IMR-90 (cell line): ENCODE measurements at regions not wholly inside any gene's neighbourhood (a gene's known extent, or its start where the extent isn't known, plus 50 kb on each side); places are given as distances from the start of the nearest gene placed in this dataset.

Source experiments
- ATAC-seq: fragments of 200-7000 bp; cut with Tn5 transposase; 2 replicates; pipeline ENCODE4 v1.9.1; 2020; ENCODE audit warnings: low read depth, mild to moderate bottlenecking, moderate library complexity
- BruUV-seq: library from RNA; stranded (reverse); fragments of 400-500 nt; replicated peaks from 2 replicates; lab custom pipeline; 2021; lab: Mats Ljungman, UMichigan
- CTCF ChIA-PET: fragments of 300-600 bp; formaldehyde crosslinking; extraction: SDS; loops from one replicate; lab custom pipeline; 2021; ENCODE audit warnings: antibody characterized with exemption; lab: Yijun Ruan, JAX
- POLR2A ChIA-PET: fragments of 300-600 bp; sonication (Branson Sonifier 250); formaldehyde crosslinking; loops from one replicate; lab custom pipeline; 2022; ENCODE audit warnings: antibody characterized with exemption; ENCODE audit not compliant: unreplicated experiment; lab: Charles Lee
- DNase-seq: peaks from one replicate; pipeline ENCODE4 v3.0.0; 2013
- H2AFZ ChIP-seq: replicated peaks from 2 replicates; pipeline ENCODE3; 2013; ENCODE audit warnings: low read length, mild to moderate bottlenecking; ENCODE audit not compliant: poor library complexity
- H2AK5ac ChIP-seq: 2 replicates; pipeline ENCODE4 v1.6.1; 2013; ENCODE audit warnings: low read depth, low read length, inconsistent platforms
- H2AK9ac ChIP-seq: replicated peaks from 2 replicates; pipeline ENCODE3; 2013; ENCODE audit warnings: mild to moderate bottlenecking, low read depth, low read length, moderate library complexity; ENCODE audit not compliant: poor library complexity
- H2BK120ac ChIP-seq: 2 replicates; pipeline ENCODE4 v1.6.1; 2013; ENCODE audit warnings: low read depth, low read length, inconsistent platforms
- H2BK15ac ChIP-seq: 3 replicates; pipeline ENCODE4 v1.6.1; 2013; ENCODE audit warnings: low read depth, low read length, inconsistent platforms
- H2BK20ac ChIP-seq: 2 replicates; pipeline ENCODE4 v1.6.1; 2013; ENCODE audit warnings: low read depth, mild to moderate bottlenecking, inconsistent platforms, low read length, moderate library complexity
- H2BK5ac ChIP-seq: 2 replicates; pipeline ENCODE4 v1.6.1; 2013; ENCODE audit warnings: mild to moderate bottlenecking, low read depth, low read length, inconsistent platforms; ENCODE audit not compliant: poor library complexity, severe bottlenecking
- H3K14ac ChIP-seq: replicated peaks from 2 replicates; pipeline ENCODE4 v1.6.1; 2013; ENCODE audit warnings: low read depth, low read length, inconsistent platforms
- H3K18ac ChIP-seq: 2 replicates; pipeline ENCODE4 v1.6.1; 2013; ENCODE audit warnings: low read depth, low read length, control low read depth
- H3K23ac ChIP-seq: 2 replicates; pipeline ENCODE4 v1.6.1; 2013; ENCODE audit warnings: low read depth, low read length, inconsistent platforms
- H3K27ac ChIP-seq: 2 replicates; pipeline ENCODE4 v1.5.1; 2013; ENCODE audit warnings: mild to moderate bottlenecking, control low read depth, low read length; ENCODE audit not compliant: insufficient read depth
- H3K27me3 ChIP-seq: 2 replicates; pipeline ENCODE4 v1.6.1; 2013; ENCODE audit warnings: low read length; ENCODE audit not compliant: control insufficient read depth, insufficient read depth
- H3K36me3 ChIP-seq: 2 replicates; pipeline ENCODE4 v1.6.1; 2013; ENCODE audit warnings: low read length, mixed read lengths; ENCODE audit not compliant: control insufficient read depth, insufficient read depth
- H3K4ac ChIP-seq: 2 replicates; pipeline ENCODE4 v1.6.1; 2013; ENCODE audit warnings: low read depth, low read length, inconsistent platforms
- H3K4me1 ChIP-seq: 2 replicates; pipeline ENCODE4 v1.6.1; 2013; ENCODE audit warnings: low read length, mixed read lengths; ENCODE audit not compliant: control insufficient read depth, insufficient read depth
- H3K4me2 ChIP-seq: 2 replicates; pipeline ENCODE4 v1.6.1; 2013; ENCODE audit warnings: low read depth, mild to moderate bottlenecking, control low read depth, low read length, moderate library complexity
- H3K4me3 ChIP-seq: 2 replicates; pipeline ENCODE4 v1.5.1; 2013; ENCODE audit warnings: low read depth, mild to moderate bottlenecking, control low read depth, low read length, moderate library complexity; ENCODE audit not compliant: insufficient read depth
- H3K56ac ChIP-seq: 2 replicates; pipeline ENCODE4 v1.6.1; 2013; ENCODE audit warnings: low read length, inconsistent platforms; ENCODE audit not compliant: insufficient read depth; ENCODE audit errors: extremely low read depth
- H3K79me1 ChIP-seq, 2 experiments: 2 replicates each; pipeline ENCODE4 v1.6.1; 2013; ENCODE audit warnings: low read length in 2 of 2, inconsistent platforms in 1 of 2, low read depth in 1 of 2
- H3K9ac ChIP-seq: 2 replicates; pipeline ENCODE4 v1.6.1; 2013; ENCODE audit warnings: low read depth, low read length, control low read depth
- H3K9me1 ChIP-seq: 2 replicates; pipeline ENCODE4 v1.6.1; 2013; ENCODE audit warnings: low read length, inconsistent platforms; ENCODE audit not compliant: insufficient read depth
- H3K9me3 ChIP-seq: 2 replicates; pipeline ENCODE4 v1.6.1; 2013; ENCODE audit warnings: low read length; ENCODE audit not compliant: control insufficient read depth, insufficient read depth
- H4K20me1 ChIP-seq: 2 replicates; pipeline ENCODE4 v1.6.1; 2013; ENCODE audit warnings: low read length, inconsistent platforms; ENCODE audit not compliant: insufficient read depth
- H4K5ac ChIP-seq: 2 replicates; pipeline ENCODE4 v1.6.1; 2013; ENCODE audit warnings: mild to moderate bottlenecking, low read depth, low read length, control low read depth
- H4K8ac ChIP-seq, 2 experiments: 2 replicates each; pipeline ENCODE4 v1.6.1; 2013; ENCODE audit warnings: low read depth in 2 of 2, low read length in 2 of 2, control low read depth in 1 of 2, inconsistent platforms in 1 of 2
- H4K91ac ChIP-seq: 2 replicates; pipeline ENCODE4 v1.6.1; 2013; ENCODE audit warnings: low read depth, low read length, inconsistent platforms; ENCODE audit not compliant: insufficient read depth
- BHLHE40 ChIP-seq: fragments of 150-350 bp; IDR thresholded peaks from 2 replicates; pipeline ENCODE4 v1.6.1; 2016; ENCODE audit warnings: mild to moderate bottlenecking, low read depth, low read length
- CEBPB ChIP-seq: IDR thresholded peaks from 2 replicates; pipeline ENCODE4 v1.6.1; 2012; ENCODE audit warnings: low read depth, low read length, improper control_type of control experiment
- CHD1 ChIP-seq: IDR thresholded peaks from 2 replicates; pipeline ENCODE4 v1.6.1; 2012; ENCODE audit warnings: low read depth, low read length, improper control_type of control experiment
- CTCF ChIP-seq: conservative IDR thresholded peaks from 2 replicates; pipeline ENCODE4 v1.5.1; 2012; ENCODE audit warnings: mild to moderate bottlenecking, low read depth, low read length, improper control_type of control experiment
- FOS ChIP-seq: fragments of 150-350 bp; IDR thresholded peaks from 2 replicates; pipeline ENCODE4 v1.6.1; 2016; ENCODE audit warnings: low read depth, low read length
- MAFK ChIP-seq: IDR thresholded peaks from 2 replicates; pipeline ENCODE4 v1.6.1; 2012; ENCODE audit warnings: low read depth, low read length, improper control_type of control experiment
- MAZ ChIP-seq: IDR thresholded peaks from 2 replicates; pipeline ENCODE4 v1.6.1; 2012; ENCODE audit warnings: low read depth, mild to moderate bottlenecking, low read length, improper control_type of control experiment, moderate library complexity, borderline replicate concordance
- MXI1 ChIP-seq: IDR thresholded peaks from 2 replicates; pipeline ENCODE4 v1.6.1; 2012; ENCODE audit warnings: low read depth, mild to moderate bottlenecking, low read length, moderate library complexity, borderline replicate concordance
- POLR2A ChIP-seq: IDR thresholded peaks from 2 replicates; pipeline ENCODE4 v1.6.1; 2012; ENCODE audit warnings: mild to moderate bottlenecking, low read depth, low read length
- RAD21 ChIP-seq: IDR thresholded peaks from 2 replicates; pipeline ENCODE4 v1.6.1; 2012; ENCODE audit warnings: low read length, improper control_type of control experiment
- RFX5 ChIP-seq: IDR thresholded peaks from 2 replicates; pipeline ENCODE4 v1.8.0; 2012; ENCODE audit warnings: low read depth, mild to moderate bottlenecking, low read length, moderate library complexity
- SMC3 ChIP-seq: fragments of 150-350 bp; IDR thresholded peaks from 2 replicates; pipeline ENCODE4 v1.6.1; 2016; ENCODE audit warnings: low read depth, mild to moderate bottlenecking, antibody characterized with exemption, low read length, moderate library complexity
- WGBS, 2 experiments: methylation state at CpG; one replicate each; pipeline versions ENCODE4 v1.1.5 to v1.1.7; 2013; ENCODE audit warnings: missing lambda C conversion rate in 2 of 2; ENCODE audit not compliant: insufficient read length in 1 of 2; ENCODE audit errors: extremely low coverage in 2 of 2; 5-methylcytosine and 5-hydroxymethylcytosine counted together
- dilution Hi-C: fragments of 300-500 bp; cut with HindIII; formaldehyde crosslinking; loops from one replicate; pipeline ENCODE4 v1.14.3; 2018; ENCODE audit warnings: low sequenced_read_pairs; ENCODE audit not compliant: unreplicated experiment
- in situ Hi-C: fragments of 300-500 bp; cut with MboI; formaldehyde crosslinking; loops from 3 replicates; pipeline ENCODE4 v1.14.3; 2019; ENCODE audit warnings: low sequenced_read_pairs, inconsistent platforms, mixed read lengths
- intact Hi-C: fragments of 100-400 bp; cut with micrococcal nuclease; formaldehyde crosslinking; loops from 2 replicates; pipeline ENCODE4 v1.10.0; 2022

- H3K9me1 ChIP-seq: no peaks in the 10 kb centered on the region
- in situ Hi-C loops: no loop called here
Measured at GRCh38 chr3:144164352-144164751, 192.7 kb downstream of the DIPK2A start.

More at GRCh38 chr3:144164352-144164751, 192.7 kb downstream of the DIPK2A start:
- ATAC-seq (no peak), DNase-seq (no peak)
- dilution Hi-C loops (no loop called here), intact Hi-C loops (loop anchor here (10.0 kb wide), 1 partner anchor 610 kb away; no protein-coding TSS in a partner anchor)
- H3K14ac ChIP-seq: no peak overlapping the region
- no peak overlapping the region for H2BK5ac ChIP-seq
- H2AK9ac ChIP-seq: no peak overlapping the region
- H4K91ac ChIP-seq: no peak overlapping the region
- H3K27me3 ChIP-seq: no peaks in the 10 kb centered on the region
- H3K9ac ChIP-seq: no peak overlapping the region
- H3K56ac ChIP-seq: no peak overlapping the region
- H3K4me2 ChIP-seq: no peak overlapping the region
- H4K5ac ChIP-seq: no peak overlapping the region
- ChIA-PET CTCF (interaction anchor here (0.7 kb wide), 1 partner anchor 964 kb away, joined by 3 read pairs; no protein-coding TSS in a partner anchor), POLR2A (no interaction called here)
- TF ChIP-seq SMC3: no peak
- TF ChIP-seq CEBPB: no peak
- no peak for TF ChIP-seq RAD21
- no peak for TF ChIP-seq MAFK
- TF ChIP-seq RFX5: no peak
- TF ChIP-seq POLR2A: no peak
- TF ChIP-seq MAZ: no peak
- no peak for TF ChIP-seq FOS
- TF ChIP-seq BHLHE40: no peak
- TF ChIP-seq CTCF: no peak
- no peak for TF ChIP-seq CHD1
- TF ChIP-seq MXI1: no peak
- no peaks in the 10 kb centered on the region for H4K20me1 ChIP-seq
- H3K23ac ChIP-seq: no peak overlapping the region
- no peak overlapping the region for H2AK5ac ChIP-seq
- no peaks in the 10 kb centered on the region for H3K79me1 ChIP-seq
- H3K4me1 ChIP-seq: no peaks in the 10 kb centered on the region
- no peaks in the 10 kb centered on the region for H3K9me3 ChIP-seq
- H4K8ac ChIP-seq: no peak overlapping the region
- H2BK20ac ChIP-seq: no peak overlapping the region
- no peak overlapping the region for H3K27ac ChIP-seq
- H2BK120ac ChIP-seq: no peak overlapping the region
- no peak overlapping the region for H3K18ac ChIP-seq
- H2BK15ac ChIP-seq: no peak overlapping the region
- no TSS peak for BruUV-seq
- no peak overlapping the region for H3K4ac ChIP-seq
- H3K4me3 ChIP-seq: no peak overlapping the region
- no CpG with 5 or more reads among the region's 1 CpG for WGBS, 2 experiments
- H3K36me3 ChIP-seq: no peaks in the 10 kb centered on the region
- no peak overlapping the region for H2AFZ ChIP-seq
